ENCODE measurements at regions not wholly inside any gene's neighbourhood (a gene's known extent, or its start where the extent isn't known, plus 50 kb on each side); places are given as distances from the start of the nearest gene placed in this dataset.
"Not testable (repeated sequence)": the region's sequence is repeated elsewhere in the genome, so short reads cannot be mapped to it uniquely, and the experiment has no call there.

- DNase-seq (ENCODE audit: low spot score): no peak
- no peaks in the 10 kb centered on the region for H3K4me1 Mint-ChIP-seq (ENCODE audit: low read depth)
- H3K9me3 Mint-ChIP-seq: peaks cover 30% of the 10 kb centered on the region
- H3K27me3 Mint-ChIP-seq (ENCODE audit: low read depth): no peaks in the 10 kb centered on the region
- H3K36me3 Mint-ChIP-seq (ENCODE audit: low read depth): no peaks in the 10 kb centered on the region
- no peak overlapping the region for H3K27ac Mint-ChIP-seq
- no peak overlapping the region for H3K4me3 Mint-ChIP-seq
Measured at GRCh38 chr14:40093800-40094199, 661.6 kb upstream of the FBXO33 start.

GRCh38 chr14:40074169-40074568 is 641.9 kb upstream of the FBXO33 start:
- no peak overlapping the region for H3K27ac Mint-ChIP-seq
- no peaks in the 10 kb centered on the region for H3K36me3 Mint-ChIP-seq (ENCODE audit: low read depth)
- DNase-seq (ENCODE audit: low spot score): no peak
- no peaks in the 10 kb centered on the region for H3K4me1 Mint-ChIP-seq (ENCODE audit: low read depth)
- H3K27me3 Mint-ChIP-seq (ENCODE audit: low read depth): no peaks in the 10 kb centered on the region
- H3K9me3 Mint-ChIP-seq: peaks cover 8% of the 10 kb centered on the region
- no peak overlapping the region for H3K4me3 Mint-ChIP-seq

- Mint-ChIP-seq H3K4me3 (no peak overlapping the region), H3K4me1 (ENCODE audit: low read depth) (no peaks in the 10 kb centered on the region), H3K9me3 (peaks cover 8% of the 10 kb centered on the region), H3K27me3 (ENCODE audit: low read depth) (no peaks in the 10 kb centered on the region), H3K27ac (no peak overlapping the region), H3K36me3 (ENCODE audit: low read depth) (no peaks in the 10 kb centered on the region)
- no peak for DNase-seq (ENCODE audit: low spot score)
Measured at GRCh38 chr14:40072175-40072574, 639.9 kb upstream of the FBXO33 start.

GRCh38 chr14:40058901-40059897 is 627.0 kb upstream of the FBXO33 start:
- Mint-ChIP-seq H3K4me1 (ENCODE audit: low read depth) (no peaks in the 10 kb centered on the region), H3K4me3 (no peak overlapping the region), H3K27ac (no peak overlapping the region), H3K36me3 (ENCODE audit: low read depth) (no peaks in the 10 kb centered on the region), H3K27me3 (ENCODE audit: low read depth) (no peaks in the 10 kb centered on the region), H3K9me3 (peaks cover 15% of the 10 kb centered on the region)
- DNase-seq (ENCODE audit: low spot score): no peak

GRCh38 chr14:40053416-40053815 is 621.2 kb upstream of the FBXO33 start:
- Mint-ChIP-seq H3K27me3 (ENCODE audit: low read depth) (no peaks in the 10 kb centered on the region), H3K4me3 (no peak overlapping the region), H3K9me3 (peaks cover 4% of the 10 kb centered on the region), H3K27ac (no peak overlapping the region), H3K36me3 (ENCODE audit: low read depth) (no peaks in the 10 kb centered on the region), H3K4me1 (ENCODE audit: low read depth) (no peaks in the 10 kb centered on the region)
- DNase-seq (ENCODE audit: low spot score): no peak

- Mint-ChIP-seq H3K9me3 (peaks cover 22% of the 10 kb centered on the region), H3K27ac (no peak overlapping the region), H3K4me1 (ENCODE audit: low read depth) (no peaks in the 10 kb centered on the region), H3K36me3 (ENCODE audit: low read depth) (no peaks in the 10 kb centered on the region), H3K27me3 (ENCODE audit: low read depth) (no peaks in the 10 kb centered on the region), H3K4me3 (no peak overlapping the region)
- DNase-seq (ENCODE audit: low spot score): no peak
Measured at GRCh38 chr14:40028991-40029390, 596.8 kb upstream of the FBXO33 start.

GRCh38 chr14:40025101-40025500 is 592.9 kb upstream of the FBXO33 start:
- Mint-ChIP-seq H3K9me3 (peaks cover 14% of the 10 kb centered on the region), H3K36me3 (ENCODE audit: low read depth) (no peaks in the 10 kb centered on the region), H3K4me3 (no peak overlapping the region), H3K27me3 (ENCODE audit: low read depth) (no peaks in the 10 kb centered on the region), H3K4me1 (ENCODE audit: low read depth) (no peaks in the 10 kb centered on the region), H3K27ac (no peak overlapping the region)
- DNase-seq (ENCODE audit: low spot score): no peak

- H3K4me1 Mint-ChIP-seq (ENCODE audit: low read depth): no peaks in the 10 kb centered on the region
- no peak for DNase-seq (ENCODE audit: low spot score)
- H3K4me3 Mint-ChIP-seq: no peak overlapping the region
- peaks cover 3% of the 10 kb centered on the region for H3K9me3 Mint-ChIP-seq
- H3K27ac Mint-ChIP-seq: no peak overlapping the region
- no peaks in the 10 kb centered on the region for H3K27me3 Mint-ChIP-seq (ENCODE audit: low read depth)
- no peaks in the 10 kb centered on the region for H3K36me3 Mint-ChIP-seq (ENCODE audit: low read depth)
Measured at GRCh38 chr14:40010961-40011360, 578.7 kb upstream of the FBXO33 start.

GRCh38 chr14:40009771-40010170 is 577.5 kb upstream of the FBXO33 start:
- Mint-ChIP-seq H3K36me3 (ENCODE audit: low read depth) (no peaks in the 10 kb centered on the region), H3K4me1 (ENCODE audit: low read depth) (no peaks in the 10 kb centered on the region), H3K4me3 (no peak overlapping the region), H3K27ac (no peak overlapping the region), H3K9me3 (peaks cover 2% of the 10 kb centered on the region), H3K27me3 (ENCODE audit: low read depth) (no peaks in the 10 kb centered on the region)
- DNase-seq (ENCODE audit: low spot score): no peak

GRCh38 chr14:40008345-40008744 is 576.1 kb upstream of the FBXO33 start:
- not testable (repeated sequence) for H3K4me1 Mint-ChIP-seq (ENCODE audit: low read depth); H3K9me3 Mint-ChIP-seq; H3K27me3 Mint-ChIP-seq (ENCODE audit: low read depth); DNase-seq (ENCODE audit: low spot score); H3K4me3 Mint-ChIP-seq; H3K36me3 Mint-ChIP-seq (ENCODE audit: low read depth); H3K27ac Mint-ChIP-seq

- no peak for DNase-seq (ENCODE audit: low spot score)
- no peaks in the 10 kb centered on the region for H3K36me3 Mint-ChIP-seq (ENCODE audit: low read depth)
- no peak overlapping the region for H3K27ac Mint-ChIP-seq
- no peak overlapping the region for H3K4me3 Mint-ChIP-seq
- no peaks in the 10 kb centered on the region for H3K4me1 Mint-ChIP-seq (ENCODE audit: low read depth)
- H3K9me3 Mint-ChIP-seq: no peaks in the 10 kb centered on the region
- H3K27me3 Mint-ChIP-seq (ENCODE audit: low read depth): no peaks in the 10 kb centered on the region
Measured at GRCh38 chr14:40004871-40005500, 572.8 kb upstream of the FBXO33 start.

- Mint-ChIP-seq H3K36me3 (ENCODE audit: low read depth) (no peaks in the 10 kb centered on the region), H3K4me3 (no peak overlapping the region), H3K9me3 (peaks cover 6% of the 10 kb centered on the region), H3K4me1 (ENCODE audit: low read depth) (no peaks in the 10 kb centered on the region), H3K27ac (no peak overlapping the region), H3K27me3 (ENCODE audit: low read depth) (no peaks in the 10 kb centered on the region)
- no peak for DNase-seq (ENCODE audit: low spot score)
Measured at GRCh38 chr14:40003773-40004172, 571.5 kb upstream of the FBXO33 start.

GRCh38 chr14:39998854-39999253 is 566.6 kb upstream of the FBXO33 start:
- Mint-ChIP-seq H3K9me3 (peaks cover 17% of the 10 kb centered on the region), H3K4me1 (ENCODE audit: low read depth) (no peaks in the 10 kb centered on the region), H3K27me3 (ENCODE audit: low read depth) (no peaks in the 10 kb centered on the region), H3K36me3 (ENCODE audit: low read depth) (no peaks in the 10 kb centered on the region), H3K27ac (no peak overlapping the region), H3K4me3 (no peak overlapping the region)
- DNase-seq (ENCODE audit: low spot score): no peak

GRCh38 chr14:39998114-39998513 is 565.9 kb upstream of the FBXO33 start:
- H3K4me3 Mint-ChIP-seq: no peak overlapping the region
- no peaks in the 10 kb centered on the region for H3K36me3 Mint-ChIP-seq (ENCODE audit: low read depth)
- H3K4me1 Mint-ChIP-seq (ENCODE audit: low read depth): no peaks in the 10 kb centered on the region
- H3K27me3 Mint-ChIP-seq (ENCODE audit: low read depth): no peaks in the 10 kb centered on the region
- DNase-seq (ENCODE audit: low spot score): no peak
- H3K27ac Mint-ChIP-seq: no peak overlapping the region
- peaks cover 22% of the 10 kb centered on the region for H3K9me3 Mint-ChIP-seq
